Activated CD4-positive, alpha-beta T cell treated with anti-CD3 and anti-CD28 coated beads for 1 hour (primary cell): ENCODE measurements at regions not wholly inside any gene's neighbourhood (a gene's known extent, or its start where the extent isn't known, plus 50 kb on each side); places are given as distances from the start of the nearest gene placed in this dataset.
"Not testable (repeated sequence)": the region's sequence is repeated elsewhere in the genome, so short reads cannot be mapped to it uniquely, and the experiment has no call there.

Experiments used
- DNase-seq: peaks from one replicate; pipeline ENCODE4 v3.0.0-alpha.2; 2020

DNA sequence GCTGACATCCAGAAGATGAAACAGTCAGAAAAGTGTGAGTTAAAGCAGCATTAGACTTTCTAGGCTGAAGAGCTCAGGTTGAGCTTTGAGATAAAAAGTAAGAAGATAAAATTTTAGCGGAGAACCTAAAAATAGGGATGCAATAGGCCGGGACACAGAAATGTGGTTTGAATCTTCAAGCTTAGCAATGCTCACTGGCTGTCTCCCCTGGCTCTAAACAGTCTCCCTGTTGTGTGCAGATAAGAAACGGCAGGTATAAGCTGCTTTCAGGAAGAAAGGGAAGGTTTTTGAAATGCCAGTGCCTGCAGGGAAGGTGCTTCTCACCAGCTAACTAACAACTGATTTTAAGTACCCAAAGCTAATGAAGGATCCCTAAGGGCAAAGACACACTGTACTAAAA, 718.7 kb upstream of the SGO1 start:
- no peak for DNase-seq

DNA sequence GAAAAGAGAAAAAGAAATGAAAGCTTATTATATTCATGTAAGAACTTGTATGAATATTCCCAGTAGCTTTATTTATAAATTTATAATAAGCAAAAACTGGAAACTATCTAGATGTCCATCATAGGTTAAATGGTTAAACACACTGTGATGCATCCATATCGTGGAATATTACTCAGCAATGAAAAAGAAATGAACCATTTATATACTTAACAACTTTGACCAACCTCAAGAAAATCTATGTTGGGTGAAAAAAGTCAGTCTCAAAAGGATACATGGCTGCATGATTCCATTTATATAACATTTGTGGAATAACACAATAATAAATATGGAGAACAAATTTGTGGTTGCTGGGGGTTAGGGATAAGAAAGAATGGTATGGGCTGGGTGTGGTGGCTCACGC, 713.0 kb upstream of the SGO1 start:
- DNase-seq: no peak

DNA sequence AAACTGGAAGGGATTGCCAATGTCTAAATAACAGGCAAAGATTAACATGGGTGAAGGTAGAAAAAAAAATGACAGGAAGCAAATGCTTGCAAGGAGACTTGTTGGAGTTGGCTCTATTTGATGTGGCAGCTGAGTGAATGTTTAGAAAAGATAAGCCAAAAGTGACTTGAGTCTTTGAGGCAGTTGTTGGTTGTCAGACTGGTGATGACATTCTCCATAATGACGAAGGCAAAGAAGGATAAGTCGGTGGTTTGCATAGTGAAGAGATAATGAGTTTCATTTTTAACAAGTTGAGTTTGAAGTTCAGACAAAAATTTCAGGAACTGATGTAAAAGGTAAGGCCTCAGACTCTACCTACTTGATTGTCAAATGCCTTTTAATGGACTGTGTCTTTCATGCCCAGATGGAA, 704.1 kb upstream of the SGO1 start:
- DNase-seq: no peak

DNA sequence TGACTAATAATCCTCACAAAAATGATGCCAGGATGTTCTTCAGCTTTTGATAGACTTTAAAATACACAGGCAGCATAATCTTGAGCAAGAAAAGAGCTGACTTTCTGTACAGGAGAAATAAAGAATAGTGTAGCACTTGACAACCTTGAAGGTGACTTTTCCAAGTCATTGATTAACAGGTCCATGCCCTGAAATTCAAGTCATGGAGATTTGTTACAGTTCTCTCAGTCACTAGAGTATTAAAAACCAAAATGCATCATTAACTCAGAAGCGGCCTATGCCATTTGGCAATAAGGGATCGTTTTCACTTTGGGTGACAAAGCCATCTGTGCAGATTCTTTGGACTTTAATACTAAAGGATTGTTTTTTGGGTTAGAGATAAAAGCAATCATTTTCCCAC, 692.7 kb upstream of the SGO1 start:
- no peak for DNase-seq

DNA sequence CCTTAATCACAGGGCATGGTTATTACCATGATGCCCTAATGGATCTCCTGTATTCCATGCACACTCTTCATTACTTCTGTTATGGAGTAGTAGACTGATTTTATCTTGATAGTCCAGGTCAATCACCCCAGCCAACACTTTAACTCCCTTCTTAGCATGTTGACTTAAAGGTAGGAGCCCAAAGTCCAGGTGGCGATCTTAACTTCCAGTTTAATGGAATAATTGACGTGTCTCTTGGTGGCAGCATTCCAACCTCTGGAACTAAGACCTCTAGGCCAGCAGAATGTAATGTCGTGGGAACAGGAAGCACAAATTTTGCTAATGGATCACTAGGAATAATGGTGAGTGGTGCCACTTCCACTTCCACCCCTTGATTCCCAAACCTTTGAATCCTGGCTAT, 687.2 kb upstream of the SGO1 start:
- DNase-seq: no peak

DNA sequence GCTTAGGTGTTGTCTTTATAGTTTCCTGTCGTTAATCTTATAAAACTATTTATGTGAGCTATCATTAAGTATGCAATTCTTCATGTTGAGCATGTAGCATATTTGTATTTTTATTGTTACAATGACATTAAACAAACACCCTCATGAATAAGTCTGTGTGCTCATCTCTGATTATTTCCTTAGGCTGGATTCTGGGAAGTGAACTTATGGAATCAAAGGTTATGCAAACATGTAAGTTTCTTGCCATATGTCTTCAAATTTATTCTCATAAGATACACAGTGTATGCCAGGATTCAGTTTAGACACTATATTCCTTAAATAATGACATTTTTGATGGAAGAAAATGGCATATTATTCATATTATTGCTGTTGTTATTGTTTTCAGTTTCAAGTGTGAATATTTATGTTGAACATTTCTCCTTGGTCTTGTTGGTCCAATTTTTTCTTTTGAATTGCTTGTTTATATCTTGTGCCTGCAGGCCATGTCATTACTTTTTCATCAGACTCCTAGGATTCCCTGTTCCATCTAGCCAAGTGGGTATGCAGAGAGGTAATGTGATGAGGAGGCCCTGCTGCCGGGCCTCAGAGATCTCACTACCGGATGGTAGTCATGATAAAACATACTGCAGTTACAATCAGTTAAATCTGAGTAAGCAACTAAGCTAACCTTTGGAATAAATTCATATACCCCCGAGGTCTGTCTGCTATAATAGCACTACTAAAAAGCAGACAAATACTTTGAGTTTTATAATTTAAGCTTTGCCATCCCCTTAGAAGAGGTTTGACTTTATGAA, 684.3 kb upstream of the SGO1 start:
- DNase-seq: no peak

DNA sequence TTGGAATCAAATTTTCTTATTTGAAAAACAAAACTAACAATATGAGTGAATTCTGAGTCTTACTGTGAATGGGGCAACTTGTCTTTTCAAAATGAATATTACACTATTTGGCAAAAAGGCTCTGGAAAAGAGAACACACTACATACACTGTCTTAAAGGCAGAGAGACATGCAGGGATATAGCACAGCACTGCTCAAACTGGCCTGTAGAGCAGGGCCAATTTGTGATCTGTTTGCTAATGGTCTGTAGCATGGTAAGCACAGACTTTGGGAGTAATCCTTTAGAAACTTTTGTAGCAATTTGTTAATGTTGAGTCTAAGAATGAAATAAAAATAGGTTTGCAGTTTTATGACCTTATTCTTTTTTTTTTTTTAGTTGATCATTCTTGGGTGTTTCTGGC, 679.8 kb upstream of the SGO1 start:
- DNase-seq: no peak

DNA sequence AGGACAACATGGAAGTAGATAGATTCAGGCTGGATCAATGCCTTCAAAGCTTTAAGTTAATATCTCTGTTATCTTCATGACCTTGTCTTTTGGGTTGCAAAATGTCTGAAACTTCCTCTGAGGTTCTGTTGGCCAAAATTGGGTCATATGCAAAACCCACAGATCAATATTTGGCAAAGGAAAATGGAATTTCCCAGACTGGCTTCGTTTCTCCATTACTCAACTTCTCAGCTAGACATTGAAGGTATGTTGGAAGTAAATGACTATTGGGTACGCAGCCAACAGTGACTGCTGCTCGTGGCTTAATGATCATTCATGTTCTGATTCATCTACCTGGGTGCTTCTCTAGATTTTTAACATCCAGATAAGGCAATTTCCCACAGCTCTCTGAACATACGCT, 675.4 kb upstream of the SGO1 start:
- no peak for DNase-seq

DNA sequence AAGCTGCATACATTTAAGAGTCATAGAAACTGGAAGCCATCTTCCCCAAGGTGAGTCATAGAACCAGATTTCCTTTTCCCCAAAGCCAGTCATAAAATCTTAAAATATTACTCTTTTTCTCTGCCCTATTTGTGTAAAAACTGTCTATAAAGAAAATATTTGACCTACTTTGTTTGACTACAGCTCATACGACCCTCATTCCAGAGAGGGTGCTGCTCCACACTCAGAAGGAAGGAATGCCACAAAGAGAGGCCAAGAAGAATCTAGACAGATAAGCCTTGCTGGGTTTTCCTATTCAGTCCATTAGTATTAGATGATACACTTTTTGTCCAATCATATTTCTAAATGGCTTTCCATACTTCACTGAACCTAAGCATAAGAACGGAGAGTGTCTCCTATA, 671.6 kb upstream of the SGO1 start:
- DNase-seq: no peak

DNA sequence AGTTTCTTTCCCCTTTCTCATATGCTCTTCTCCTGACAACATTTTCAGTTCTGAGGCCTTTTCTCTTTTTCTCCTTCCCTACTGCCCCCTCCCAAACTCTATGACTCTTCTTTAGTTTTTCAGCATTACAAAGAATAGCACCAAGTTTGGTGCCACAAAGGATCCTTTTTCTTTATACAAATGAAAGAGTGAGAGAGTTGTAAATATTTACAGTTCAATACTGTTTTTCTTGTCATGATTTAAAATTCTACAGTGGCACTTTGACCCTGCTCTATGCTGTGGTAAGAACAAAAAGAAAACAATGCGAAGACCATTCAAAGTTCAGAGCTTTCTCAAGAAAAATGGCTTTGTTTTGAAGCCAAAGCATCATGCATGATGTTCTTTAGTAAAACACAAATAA, 667.9 kb upstream of the SGO1 start:
- no peak for DNase-seq

DNA sequence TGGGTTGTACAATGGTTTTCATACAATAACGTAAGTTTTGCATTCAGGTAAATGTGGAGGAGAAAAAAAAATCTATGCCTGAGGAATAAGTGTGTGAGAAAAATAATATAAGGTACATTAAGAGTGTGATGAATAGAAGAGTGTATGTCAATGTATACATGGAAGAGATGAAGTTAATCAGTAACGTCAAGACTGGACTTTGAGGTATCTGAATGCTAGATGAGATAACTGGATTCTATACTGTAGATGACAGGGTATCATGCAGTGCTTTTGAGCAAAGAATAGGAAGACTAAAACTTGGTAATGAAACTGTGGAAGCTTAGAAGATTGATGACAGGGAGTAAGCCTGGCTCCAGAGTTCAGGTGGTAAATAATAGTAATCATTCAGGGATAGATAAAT, 666.7 kb upstream of the SGO1 start:
- no peak for DNase-seq

DNA sequence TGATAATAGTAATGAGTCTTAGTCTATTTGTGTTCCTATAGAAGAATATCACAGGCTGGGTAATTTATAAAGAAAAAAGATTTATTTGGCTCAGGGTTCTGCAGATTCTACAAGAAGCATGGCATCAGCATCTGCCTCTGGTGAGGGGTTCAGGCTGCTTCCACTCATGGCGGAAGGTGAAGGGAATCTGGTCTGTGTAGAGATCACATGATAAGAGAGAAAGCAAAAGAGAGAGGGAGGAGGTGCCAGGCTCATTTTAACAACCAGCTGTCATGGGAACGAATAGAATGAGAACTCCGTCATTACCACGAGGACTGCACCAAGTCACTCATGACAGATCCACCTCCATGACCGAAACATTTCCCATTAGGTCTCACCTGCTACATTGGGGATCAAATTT, 664.0 kb upstream of the SGO1 start:
- no peak for DNase-seq

DNA sequence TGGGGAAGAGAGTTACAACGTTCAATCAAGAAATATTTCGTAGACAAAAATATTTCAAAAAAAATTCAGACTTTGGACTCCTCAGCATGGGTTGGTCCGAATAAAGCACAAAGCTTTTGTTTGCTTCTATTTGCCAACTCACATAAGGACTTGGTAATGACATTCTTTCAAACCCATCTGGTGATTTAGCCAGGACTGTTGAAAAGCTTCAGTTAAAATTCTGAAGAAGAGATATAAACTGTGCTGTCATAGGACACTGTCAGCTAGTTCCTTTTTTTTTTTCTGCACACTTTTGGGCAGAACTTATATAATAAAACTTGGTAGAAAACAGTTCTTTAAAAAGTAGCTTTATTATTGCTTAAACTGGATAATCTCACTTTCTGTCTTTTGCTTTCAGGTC, 660.8 kb upstream of the SGO1 start:
- no peak for DNase-seq

DNA sequence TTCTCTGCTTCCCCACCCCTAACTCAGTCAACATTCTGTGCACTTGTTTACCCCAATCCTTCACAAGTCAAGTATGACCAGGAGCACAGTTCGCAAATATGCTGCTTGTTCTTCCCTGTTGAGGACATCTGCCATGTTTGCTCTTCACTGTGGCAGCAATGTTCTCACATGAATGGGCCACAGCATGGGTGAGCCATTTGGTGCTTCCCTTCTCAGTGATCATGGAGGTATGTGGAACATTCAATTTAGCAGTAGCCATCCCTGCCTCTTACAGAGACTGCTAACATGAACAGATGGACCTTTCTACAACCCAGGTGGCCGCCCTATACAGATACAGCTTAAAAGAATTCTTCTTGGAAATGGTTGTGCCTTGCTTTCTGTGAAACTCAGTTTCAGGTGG, 660.1 kb upstream of the SGO1 start:
- no peak for DNase-seq

DNA sequence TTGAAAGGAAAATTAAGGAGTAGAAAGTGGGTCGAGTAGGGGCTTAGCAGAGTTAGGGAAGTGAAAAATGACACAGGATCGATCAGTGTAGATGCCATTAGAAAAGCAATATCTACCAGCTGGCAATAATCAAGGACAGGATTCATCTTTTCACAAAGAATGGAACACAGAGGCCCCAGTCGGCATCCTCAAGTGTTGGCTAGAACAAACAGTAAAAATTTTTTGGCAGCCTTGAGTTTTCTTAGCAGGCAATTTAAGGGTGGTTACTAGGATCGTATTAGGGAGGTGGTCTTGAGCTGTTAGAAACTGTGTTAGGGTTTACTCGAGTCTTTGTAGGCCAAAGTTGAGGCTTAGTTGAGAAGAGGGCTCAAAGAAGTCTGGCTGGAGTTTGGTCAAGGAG, 658.8 kb upstream of the SGO1 start:
- no peak for DNase-seq

DNA sequence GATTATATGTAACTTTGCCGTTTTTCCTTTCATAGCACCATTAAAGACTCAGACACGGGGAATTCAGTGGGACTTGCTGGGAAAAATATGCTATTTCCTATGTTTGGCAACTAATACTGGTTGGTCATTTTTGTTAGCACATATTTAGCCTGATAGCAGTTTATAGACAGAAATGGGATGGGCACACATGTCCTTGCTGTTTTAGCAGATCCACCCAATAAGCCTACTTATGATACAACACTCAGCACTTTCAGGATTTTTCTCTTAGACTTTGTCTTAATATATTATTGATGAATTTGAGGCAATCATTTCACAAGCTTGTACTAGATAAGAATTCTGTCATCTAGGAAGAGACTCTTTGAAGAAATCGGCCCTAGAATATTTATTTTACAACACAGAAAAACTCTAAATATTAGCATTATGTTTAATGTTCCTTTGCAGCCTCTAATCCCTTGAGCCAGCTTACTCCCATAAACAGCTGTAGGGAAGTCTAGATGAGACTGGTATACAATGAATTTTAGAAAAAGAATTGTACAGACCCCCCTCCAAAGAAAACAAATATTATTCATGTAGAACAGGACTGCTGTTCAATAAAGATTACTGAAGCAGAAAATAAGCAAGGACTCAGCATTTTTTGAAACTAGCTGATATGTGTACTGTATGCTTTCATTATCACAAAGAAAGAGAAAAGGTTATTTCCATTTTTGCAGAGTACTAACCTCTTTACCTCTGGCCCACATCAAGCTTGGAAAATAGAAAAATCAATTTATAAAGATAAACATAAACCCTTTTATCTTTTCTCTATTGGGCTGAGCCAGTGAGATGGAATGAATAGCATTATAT, 656.8 kb upstream of the SGO1 start:
- DNase-seq: no peak

DNA sequence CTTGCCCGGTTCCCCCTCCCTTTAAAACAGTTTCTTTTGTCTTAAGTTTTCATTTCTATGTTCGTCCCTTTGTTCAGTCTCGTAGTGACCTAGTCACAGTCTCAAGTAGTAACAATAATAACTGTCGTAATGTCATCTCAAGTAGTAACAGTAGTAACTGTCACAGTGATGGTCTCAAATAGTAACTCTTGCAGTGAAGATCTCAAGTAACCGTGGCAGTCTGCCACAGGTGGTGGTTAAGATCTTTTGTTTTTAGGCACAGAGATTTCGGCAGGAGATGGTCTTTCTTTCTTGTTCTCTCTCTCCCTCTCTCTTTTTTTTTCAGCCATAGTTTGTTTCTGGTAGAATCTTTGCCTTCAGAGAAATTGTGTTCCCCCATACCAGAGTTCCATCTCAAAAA, 656.0 kb upstream of the SGO1 start:
- no peak for DNase-seq

DNA sequence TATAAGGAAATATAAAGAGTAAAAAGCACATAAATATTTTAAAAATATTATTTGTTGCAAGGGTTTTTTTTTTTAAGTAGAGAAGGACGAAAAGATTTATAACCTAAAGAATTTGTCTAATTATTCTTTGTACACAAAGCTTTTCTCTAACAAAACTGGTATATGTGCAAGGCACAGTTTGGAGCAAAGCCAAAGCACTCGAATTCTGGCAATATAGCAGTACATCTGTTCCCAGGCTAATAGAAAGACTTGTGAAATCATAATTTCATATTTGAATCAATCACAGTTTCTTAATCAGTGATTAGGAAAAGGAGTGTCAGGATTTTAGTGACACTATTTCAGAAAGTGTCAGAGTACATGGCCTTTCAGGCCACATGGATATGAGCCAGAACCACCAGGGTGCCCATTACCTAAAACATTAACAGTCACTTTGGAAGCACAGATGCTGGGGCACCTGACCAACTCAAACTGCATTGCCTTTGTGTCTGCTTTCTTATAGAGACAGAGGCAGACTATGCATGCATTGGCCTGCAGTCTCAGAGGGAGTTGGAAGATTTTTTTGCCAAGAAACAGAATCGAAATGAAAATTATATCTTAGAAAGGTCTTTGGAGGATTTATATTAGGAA, 651.8 kb upstream of the SGO1 start:
- no peak for DNase-seq

DNA sequence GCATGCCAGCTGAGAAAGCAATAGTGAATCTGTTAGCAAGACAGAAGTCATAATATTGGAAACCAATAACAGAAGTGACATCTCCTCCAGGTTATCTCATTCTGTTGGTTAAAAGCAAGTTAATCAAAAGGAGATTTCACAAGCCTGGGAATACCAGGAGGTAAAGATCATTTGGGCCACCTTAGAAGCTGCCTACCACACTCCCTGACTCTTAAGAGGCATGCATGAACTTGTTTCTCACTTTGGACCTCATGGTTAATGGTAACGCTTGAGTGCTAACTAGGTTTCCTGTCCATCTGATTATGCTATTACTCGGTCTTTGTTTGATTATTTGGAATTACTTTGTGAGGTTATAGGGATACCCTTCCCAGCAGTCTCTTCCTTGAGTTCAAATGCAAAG, 650.8 kb upstream of the SGO1 start:
- no peak for DNase-seq

DNA sequence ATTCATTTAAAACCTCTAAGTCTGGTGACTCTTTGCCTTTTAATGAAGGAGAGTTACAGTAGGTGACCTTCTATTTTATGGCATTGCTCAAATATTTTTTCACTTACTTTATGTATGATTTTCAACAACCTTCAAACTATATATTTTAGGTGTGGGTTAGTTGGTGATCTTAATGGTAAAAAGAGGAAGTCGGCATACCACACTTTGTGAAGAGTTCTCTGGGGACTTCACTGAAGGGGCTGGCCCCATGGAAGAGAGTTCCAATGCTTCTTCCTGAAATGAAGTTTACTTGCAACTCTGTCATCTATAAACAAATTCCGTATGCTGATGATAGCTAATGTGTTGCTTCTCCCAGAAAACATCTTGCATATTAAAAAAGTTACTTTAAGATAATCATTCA, 647.0 kb upstream of the SGO1 start:
- DNase-seq: no peak

DNA sequence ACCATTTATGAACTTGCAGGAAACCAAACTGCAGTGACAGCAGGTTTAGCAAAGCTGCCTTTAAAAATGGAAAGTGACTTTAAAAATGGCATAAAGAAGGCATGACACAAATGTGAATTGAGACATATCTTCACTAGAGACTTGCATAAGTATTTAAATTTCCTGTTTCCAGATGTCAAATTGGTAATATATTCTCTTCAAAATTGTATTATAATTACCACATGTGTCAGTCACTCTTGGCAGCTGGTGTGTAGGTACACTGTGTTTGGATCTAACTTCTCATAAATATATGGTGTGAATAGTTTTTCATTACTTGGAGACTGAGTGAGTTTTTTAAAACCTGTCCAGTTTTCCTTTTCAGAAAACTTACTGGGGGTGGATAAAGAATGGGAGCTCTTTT, 636.2 kb upstream of the SGO1 start:
- DNase-seq: no peak

DNA sequence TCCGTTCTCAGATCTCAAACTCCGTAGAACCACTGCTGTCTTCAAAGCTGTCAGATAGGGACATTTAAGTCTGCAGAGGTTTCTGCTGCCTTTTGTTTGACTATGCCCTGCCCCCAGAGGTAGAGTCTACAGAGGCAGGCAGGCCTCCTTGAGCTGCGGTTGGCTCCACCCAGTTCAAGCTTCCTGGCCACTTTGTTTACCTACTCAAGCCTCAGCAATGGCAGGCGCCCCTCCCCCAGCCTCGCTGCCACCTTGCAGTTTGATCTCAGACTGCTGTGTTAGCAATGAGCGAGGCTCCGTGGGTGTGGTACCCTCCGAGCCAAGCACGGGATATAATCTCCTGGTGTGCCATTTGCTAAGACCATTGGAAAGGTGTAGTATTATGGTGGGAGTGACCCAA, 634.9 kb upstream of the SGO1 start:
- DNase-seq: not testable (repeated sequence)

DNA sequence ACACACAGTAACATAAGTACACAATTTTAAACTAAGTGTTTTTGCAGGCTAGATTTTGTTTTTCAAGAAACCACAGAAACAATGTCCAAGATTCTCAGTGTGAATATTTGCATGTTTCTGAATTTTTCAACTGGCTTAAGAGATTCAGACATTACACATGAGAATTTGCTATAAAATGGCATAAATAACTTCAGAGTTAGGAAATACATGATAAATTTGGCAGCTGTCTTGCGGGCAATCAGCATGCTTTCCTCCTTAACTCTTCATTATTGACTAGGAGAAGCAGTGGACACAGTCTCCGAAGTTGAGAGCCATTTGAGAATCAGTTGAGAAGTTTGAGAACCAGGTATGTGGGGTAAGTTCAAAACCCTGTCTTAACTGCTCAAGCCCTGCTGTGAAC, 625.6 kb upstream of the SGO1 start:
- no peak for DNase-seq

DNA sequence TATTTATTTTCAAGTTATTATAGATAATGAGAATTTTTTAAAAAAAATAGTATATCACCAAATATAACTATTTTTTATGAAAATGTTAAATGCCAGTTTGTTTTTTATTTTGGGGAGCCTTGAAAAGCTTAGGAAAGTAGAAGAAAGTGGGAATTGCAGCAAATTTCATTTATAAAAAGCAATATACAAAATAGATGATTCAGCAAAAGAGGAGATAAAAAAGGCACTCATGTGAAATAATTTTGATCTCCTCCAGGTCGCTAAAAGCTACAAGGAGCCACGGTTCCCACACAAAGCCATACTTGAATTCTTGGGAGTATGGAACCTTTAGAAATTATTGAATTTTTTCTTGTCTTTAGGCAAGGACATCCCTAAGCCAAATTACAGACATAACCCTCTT, 625.0 kb upstream of the SGO1 start:
- DNase-seq: no peak
